H9 (cell line): ENCODE measurements at regions not wholly inside any gene's neighbourhood (a gene's known extent, or its start where the extent isn't known, plus 50 kb on each side); places are given as distances from the start of the nearest gene placed in this dataset.

Experiments
- DNase-seq: peaks from one replicate; pipeline ENCODE4 v3.0.0-alpha.2; 2017
- H2AFZ ChIP-seq: one replicate; pipeline ENCODE4 v1.6.1; 2013; ENCODE audit warnings: mild to moderate bottlenecking, low read length, control low read depth, moderate library complexity
- H2AK5ac ChIP-seq: 2 replicates; pipeline ENCODE4 v1.6.1; 2013; ENCODE audit warnings: low read length, control low read depth, mixed read lengths; ENCODE audit not compliant: insufficient read length
- H2BK120ac ChIP-seq: one replicate; pipeline ENCODE4 v1.6.1; 2013; ENCODE audit warnings: low read depth, mild to moderate bottlenecking, low read length, control low read depth, inconsistent platforms; ENCODE audit not compliant: poor library complexity, severe bottlenecking
- H2BK12ac ChIP-seq: 2 replicates; pipeline ENCODE4 v1.6.1; 2013; ENCODE audit warnings: low read length, control low read depth, mixed read lengths, low read depth; ENCODE audit not compliant: insufficient read length
- H2BK15ac ChIP-seq: 2 replicates; pipeline ENCODE4 v1.6.1; 2013; ENCODE audit warnings: low read depth, low read length, control low read depth
- H2BK20ac ChIP-seq: one replicate; pipeline ENCODE4 v1.6.1; 2013; ENCODE audit warnings: low read depth, mild to moderate bottlenecking, low read length, control low read depth, inconsistent platforms; ENCODE audit not compliant: poor library complexity, severe bottlenecking
- H2BK5ac ChIP-seq: 2 replicates; pipeline ENCODE4 v1.6.1; 2013; ENCODE audit warnings: low read length, control low read depth, mixed read lengths; ENCODE audit not compliant: insufficient read length
- H3K14ac ChIP-seq: 2 replicates; pipeline ENCODE4 v1.6.1; 2013; ENCODE audit warnings: low read length, control low read depth; ENCODE audit not compliant: insufficient read depth
- H3K18ac ChIP-seq: 2 replicates; pipeline ENCODE4 v1.6.1; 2013; ENCODE audit warnings: low read depth, mild to moderate bottlenecking, mixed read lengths, low read length, control low read depth; ENCODE audit not compliant: insufficient read length
- H3K23ac ChIP-seq: 2 replicates; pipeline ENCODE4 v1.6.1; 2013; ENCODE audit warnings: low read length, control low read depth, mixed read lengths, low read depth; ENCODE audit not compliant: insufficient read length
- H3K23me2 ChIP-seq: 2 replicates; pipeline ENCODE4 v1.6.1; 2013; ENCODE audit warnings: low read depth, mild to moderate bottlenecking, mixed read lengths, low read length, control low read depth; ENCODE audit not compliant: insufficient read length, poor library complexity, severe bottlenecking
- H3K27ac ChIP-seq: 2 replicates; pipeline ENCODE4 v1.5.1; 2013; ENCODE audit warnings: low read length, control low read depth, mixed read lengths, low read depth; ENCODE audit not compliant: insufficient read length
- H3K27me3 ChIP-seq: 2 replicates; pipeline ENCODE4 v1.6.1; 2013; ENCODE audit warnings: low read length, control low read depth, inconsistent platforms; ENCODE audit not compliant: insufficient read depth
- H3K4ac ChIP-seq: 2 replicates; pipeline ENCODE4 v1.6.1; 2013; ENCODE audit warnings: low read depth, mild to moderate bottlenecking, control low read depth, inconsistent platforms, low read length, moderate library complexity
- H3K4me1 ChIP-seq: 2 replicates; pipeline ENCODE4 v1.6.1; 2013; ENCODE audit warnings: low read length, control low read depth, inconsistent platforms; ENCODE audit not compliant: insufficient read depth
- H3K4me2 ChIP-seq: 2 replicates; pipeline ENCODE4 v1.6.1; 2013; ENCODE audit warnings: low read length, control low read depth, mixed read lengths; ENCODE audit not compliant: insufficient read length, insufficient read depth
- H3K56ac ChIP-seq: 2 replicates; pipeline ENCODE4 v1.6.1; 2013; ENCODE audit warnings: low read depth, mild to moderate bottlenecking, mixed read lengths, low read length, control low read depth; ENCODE audit not compliant: insufficient read length
- H3K79me1 ChIP-seq: 2 replicates; pipeline ENCODE4 v1.6.1; 2013; ENCODE audit warnings: low read depth, mild to moderate bottlenecking, moderate library complexity, low read length, control low read depth, inconsistent platforms; ENCODE audit not compliant: insufficient read depth, poor library complexity, severe bottlenecking
- H3K79me2 ChIP-seq: 2 replicates; pipeline ENCODE4 v1.6.1; 2013; ENCODE audit warnings: low read length, control low read depth, inconsistent platforms; ENCODE audit not compliant: insufficient read depth
- H3K9ac ChIP-seq: 2 replicates; pipeline ENCODE4 v1.6.1; 2013; ENCODE audit warnings: low read length, control low read depth, mixed read lengths; ENCODE audit not compliant: insufficient read length; ENCODE audit errors: extremely low read depth
- H3K9me3 ChIP-seq: one replicate; pipeline ENCODE4 v1.6.1; 2013; ENCODE audit warnings: low read depth, low read length, inconsistent platforms; ENCODE audit not compliant: control insufficient read depth
- H3T11ph ChIP-seq: one replicate; pipeline ENCODE4 v1.6.1; 2013; ENCODE audit warnings: mild to moderate bottlenecking, low read length, control low read depth, inconsistent platforms
- H4K20me1 ChIP-seq: one replicate; pipeline ENCODE4 v1.6.1; 2013; ENCODE audit not compliant: control insufficient read depth, insufficient read length, insufficient read depth
- H4K5ac ChIP-seq: 2 replicates; pipeline ENCODE4 v1.6.1; 2013; ENCODE audit warnings: low read depth, mild to moderate bottlenecking, mixed read lengths, low read length, control low read depth; ENCODE audit not compliant: insufficient read length
- H4K8ac ChIP-seq: replicated peaks from 2 replicates; pipeline ENCODE4 v1.6.1; 2013; ENCODE audit warnings: low read length, control low read depth, mixed read lengths, low read depth; ENCODE audit not compliant: insufficient read length
- H4K91ac ChIP-seq: 2 replicates; pipeline ENCODE4 v1.6.1; 2013; ENCODE audit warnings: low read depth, mild to moderate bottlenecking, moderate library complexity, mixed read lengths, low read length, control low read depth; ENCODE audit not compliant: insufficient read length
- H3K27ac Mint-ChIP-seq, 3 experiments: 2 replicates in 2 of 3; 3 replicates in 1 of 3; pipeline ENCODE4 v1.8.0; 2020 to 2021; ENCODE audit warnings: mixed read lengths in 3 of 3, mild to moderate bottlenecking in 1 of 3, moderate library complexity in 1 of 3
- H3K27me3 Mint-ChIP-seq: 2 replicates; pipeline ENCODE4 v1.8.0; 2021; ENCODE audit warnings: low read depth, mild to moderate bottlenecking, moderate library complexity, mixed read lengths
- H3K36me3 Mint-ChIP-seq, 3 experiments: 2 replicates in 2 of 3; 3 replicates in 1 of 3; pipeline ENCODE4 v1.8.0; 2020 to 2021; ENCODE audit warnings: low read depth in 3 of 3, mixed read lengths in 3 of 3; ENCODE audit not compliant: insufficient read depth in 1 of 3
- H3K4me1 Mint-ChIP-seq, 2 experiments: 2 replicates each; pipeline ENCODE4 v1.8.0; 2020; ENCODE audit warnings: mixed read lengths in 2 of 2
- H3K4me3 Mint-ChIP-seq, 2 experiments: 2 replicates in 1 of 2; 3 replicates in 1 of 2; pipeline ENCODE4 v1.8.0; 2020 to 2021; ENCODE audit warnings: mild to moderate bottlenecking in 2 of 2, mixed read lengths in 2 of 2, moderate library complexity in 1 of 2
- H3K9me3 Mint-ChIP-seq, 2 experiments: 2 replicates in 1 of 2; 3 replicates in 1 of 2; pipeline ENCODE4 v1.8.0; 2020; ENCODE audit warnings: mild to moderate bottlenecking in 2 of 2, mixed read lengths in 2 of 2, moderate library complexity in 1 of 2
- WGBS: extraction: QIAGEN DNeasy Blood & Tissue Kit; methylation state at CpG from one replicate; pipeline ENCODE4 v1.1.7; 2013; ENCODE audit warnings: missing lambda C conversion rate, low lambda C conversion rate, mixed read lengths; ENCODE audit not compliant: insufficient read length; ENCODE audit errors: extremely low coverage; 5-methylcytosine and 5-hydroxymethylcytosine counted together
- TF ChIP-seq, protein P1 (sequence below): fragments of 200-600 bp; sonication (generic); conservative IDR thresholded peaks from 3 replicates; pipeline ENCODE4 v1.8.0; 2021; ENCODE audit warnings: antibody characterized with exemption, mild to moderate bottlenecking

DNA sequence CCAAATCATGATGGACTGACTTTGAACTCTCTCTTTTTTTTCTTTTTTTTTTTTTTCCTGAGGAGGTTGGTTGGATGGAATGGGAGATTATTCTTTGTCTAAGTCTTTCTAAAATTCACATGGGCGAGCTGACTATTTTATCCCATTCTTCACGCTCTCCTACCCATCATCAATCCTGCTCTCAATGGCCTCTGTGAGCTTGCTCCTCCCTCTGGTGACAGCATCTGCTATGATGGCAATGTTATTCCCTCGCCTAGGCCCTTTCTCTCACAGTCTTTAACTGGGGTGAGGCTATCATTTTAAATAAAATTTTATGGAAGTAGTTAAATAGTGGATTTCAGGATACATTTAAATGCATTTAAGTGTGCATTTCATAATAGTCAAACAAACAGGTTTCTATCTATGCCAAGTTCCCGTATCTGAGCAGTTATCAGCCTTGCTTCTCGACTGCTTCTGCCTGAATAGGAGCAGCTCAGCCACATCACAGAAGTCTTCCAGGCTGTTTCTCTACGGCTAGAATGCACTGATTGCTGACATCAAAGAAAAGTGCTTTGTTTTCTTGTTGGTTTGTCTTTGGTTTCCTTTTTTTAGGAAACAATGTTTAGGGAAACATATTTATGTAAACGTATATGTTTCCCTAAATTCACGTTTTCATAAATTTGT, 2233.8 kb downstream of the MAT2B start:
- Histone ChIP-seq H3K4ac (no peak overlapping the region), H3K9me3 (no peaks in the 10 kb centered on the region), H2BK5ac (no peak overlapping the region)

More for the DNA sequence above, 2233.8 kb downstream of the MAT2B start:
- Mint-ChIP-seq H3K27me3 (no peaks in the 10 kb centered on the region), H3K27ac (no peak overlapping the region), H3K4me1 (no peaks in the 10 kb centered on the region), H3K9me3 (no peaks in the 10 kb centered on the region), H3K36me3 (no peaks in the 10 kb centered on the region), H3K4me3 (no peak overlapping the region)
- TF ChIP-seq, protein P1, sequence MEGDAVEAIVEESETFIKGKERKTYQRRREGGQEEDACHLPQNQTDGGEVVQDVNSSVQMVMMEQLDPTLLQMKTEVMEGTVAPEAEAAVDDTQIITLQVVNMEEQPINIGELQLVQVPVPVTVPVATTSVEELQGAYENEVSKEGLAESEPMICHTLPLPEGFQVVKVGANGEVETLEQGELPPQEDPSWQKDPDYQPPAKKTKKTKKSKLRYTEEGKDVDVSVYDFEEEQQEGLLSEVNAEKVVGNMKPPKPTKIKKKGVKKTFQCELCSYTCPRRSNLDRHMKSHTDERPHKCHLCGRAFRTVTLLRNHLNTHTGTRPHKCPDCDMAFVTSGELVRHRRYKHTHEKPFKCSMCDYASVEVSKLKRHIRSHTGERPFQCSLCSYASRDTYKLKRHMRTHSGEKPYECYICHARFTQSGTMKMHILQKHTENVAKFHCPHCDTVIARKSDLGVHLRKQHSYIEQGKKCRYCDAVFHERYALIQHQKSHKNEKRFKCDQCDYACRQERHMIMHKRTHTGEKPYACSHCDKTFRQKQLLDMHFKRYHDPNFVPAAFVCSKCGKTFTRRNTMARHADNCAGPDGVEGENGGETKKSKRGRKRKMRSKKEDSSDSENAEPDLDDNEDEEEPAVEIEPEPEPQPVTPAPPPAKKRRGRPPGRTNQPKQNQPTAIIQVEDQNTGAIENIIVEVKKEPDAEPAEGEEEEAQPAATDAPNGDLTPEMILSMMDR = no peak
- Histone ChIP-seq H4K5ac (no peak overlapping the region), H3K9ac (no peak overlapping the region), H2AFZ (no peak overlapping the region), H2BK120ac (no peak overlapping the region), H3K27me3 (no peaks in the 10 kb centered on the region), H4K8ac (no peak overlapping the region), H3K23me2 (no peaks in the 10 kb centered on the region), H3T11ph (no peak overlapping the region), H3K23ac (no peak overlapping the region), H2BK15ac (no peak overlapping the region), H4K20me1 (no peaks in the 10 kb centered on the region), H4K91ac (no peak overlapping the region), H3K4me2 (no peak overlapping the region), H3K4me1 (no peaks in the 10 kb centered on the region), H3K18ac (no peak overlapping the region), H3K79me2 (no peaks in the 10 kb centered on the region), H3K27ac (no peak overlapping the region), H2BK12ac (no peak overlapping the region), H3K56ac (no peak overlapping the region), H2AK5ac (no peak overlapping the region), H2BK20ac (no peak overlapping the region), H3K14ac (no peak overlapping the region), H3K79me1 (no peaks in the 10 kb centered on the region)
- no peak for DNase-seq
- no CpG with 5 or more reads among the region's 8 CpGs for WGBS
